Frontal cortex (tissue), 3 donors: ENCODE measurements at regions not wholly inside any gene's neighbourhood (a gene's known extent, or its start where the extent isn't known, plus 50 kb on each side); places are given as distances from the start of the nearest gene placed in this dataset.
A peak's percentile ranks its signal among the peaks of the same experiment; 100 is the strongest.

Source experiments
- DNase-seq, 2 donors: peaks; one replicate each; pipeline ENCODE4 v3.0.0; 2012; ENCODE audit warnings: low spot score in 2 of 2
- FAIRE-seq: peaks from 2 replicates; lab custom pipeline; 2012; peaks lifted over from hg19 to GRCh38; lab: Jason Lieb, UNC
- donor health status: control.
- donor health status: control.
- donor health status: control.

- DNase-seq (no peak), FAIRE-seq (no peak)
These were observed 285.7 kb upstream of the SEL1L start for GRCh38 chr14:81819344-81819743.

GRCh38 chr14:81819910-81820309 is 286.3 kb upstream of the SEL1L start:
- FAIRE-seq (no peak), DNase-seq (no peak)

GRCh38 chr14:81826081-81826480 is 292.4 kb upstream of the SEL1L start:
- no peak for DNase-seq
- no peak for FAIRE-seq

- DNase-seq (no peak), FAIRE-seq (no peak)
These were observed 295.8 kb upstream of the SEL1L start for GRCh38 chr14:81829447-81829846.

GRCh38 chr14:81831128-81831820 is 297.6 kb upstream of the SEL1L start:
- FAIRE-seq (no peak), DNase-seq (peak in 1 of 2 donors; percentile 14)

DNA sequence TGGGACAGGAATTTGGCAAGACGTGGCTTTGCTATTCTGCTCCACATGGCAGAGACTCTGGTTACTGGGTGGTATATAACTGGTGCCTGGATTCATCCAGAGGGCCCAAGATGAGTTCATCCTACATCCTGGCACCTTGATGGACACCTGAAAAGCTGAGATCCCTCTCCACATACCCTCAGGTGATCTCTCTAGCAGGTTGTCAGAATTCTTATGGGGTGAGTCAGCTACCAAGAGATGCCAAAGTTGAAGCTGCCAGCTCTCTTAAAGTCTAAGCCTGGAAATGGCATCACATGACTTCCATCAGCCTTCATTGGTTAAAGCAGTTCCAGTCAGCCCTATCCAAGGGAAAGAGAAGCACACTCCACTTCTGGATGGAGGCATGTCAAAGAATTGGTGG is 300.7 kb upstream of the SEL1L start:
- DNase-seq (no peak), FAIRE-seq (no peak)

- no peak for DNase-seq
- no peak for FAIRE-seq
These were observed 303.7 kb upstream of the SEL1L start for GRCh38 chr14:81837304-81837703.

DNA sequence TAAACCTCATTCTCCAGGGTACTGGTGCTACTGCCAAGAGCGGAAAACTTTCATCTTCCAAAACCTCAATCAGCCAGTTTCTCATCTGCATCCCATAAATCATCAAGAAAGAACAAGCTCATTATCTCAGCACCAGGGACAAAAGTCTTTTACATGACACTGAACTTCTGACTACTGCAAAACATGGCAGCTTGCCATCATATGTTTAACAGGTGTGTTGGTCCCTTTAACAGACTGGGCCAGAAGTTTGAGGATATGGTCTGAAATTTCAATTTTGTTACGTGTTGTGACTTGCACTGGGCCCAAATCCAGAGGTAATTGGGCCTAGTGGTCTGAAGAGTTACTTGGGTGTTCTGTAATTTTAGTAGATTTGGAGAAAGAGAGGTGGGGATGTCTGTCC is 305.4 kb upstream of the SEL1L start:
- no peak for FAIRE-seq
- DNase-seq, result no peak

DNA sequence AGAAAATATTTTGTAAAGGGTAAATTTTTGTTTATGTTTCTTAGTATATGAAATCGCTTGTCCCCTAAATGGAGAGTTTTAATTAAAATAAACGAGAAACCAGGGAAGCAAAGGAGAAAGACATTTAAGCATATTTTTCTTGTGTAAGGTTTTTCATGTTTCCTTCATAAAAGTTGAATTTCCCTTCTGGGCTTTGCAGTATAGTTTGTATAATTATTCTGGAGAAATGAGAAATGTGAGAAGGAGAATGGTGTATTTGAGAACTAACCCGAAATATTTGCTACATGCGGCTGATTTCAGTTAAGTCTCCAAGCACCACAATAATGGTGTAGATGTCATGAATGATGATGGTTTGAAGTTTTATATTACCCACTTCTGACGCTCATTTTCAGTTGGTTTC is 307.7 kb upstream of the SEL1L start:
- no peak for FAIRE-seq
- no peak for DNase-seq

DNA sequence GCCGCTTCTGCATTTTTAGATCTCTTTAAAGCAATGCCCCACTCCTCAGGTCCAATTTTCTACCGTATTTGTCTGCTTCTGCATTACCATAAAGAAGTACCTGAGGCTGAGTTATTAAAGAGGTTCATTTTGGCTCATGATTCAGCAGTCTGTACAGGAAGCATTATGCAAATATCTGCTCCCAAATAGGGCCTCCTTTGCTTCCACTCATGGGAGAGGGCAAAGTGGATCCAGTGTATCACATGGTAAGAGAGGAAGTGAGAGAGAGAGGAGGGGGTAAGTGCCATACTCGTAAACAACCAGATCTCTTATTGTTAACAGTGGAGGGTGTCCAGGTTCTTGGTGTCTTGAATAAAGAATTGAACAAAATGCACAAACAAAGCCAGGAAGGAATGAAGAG is 316.1 kb upstream of the SEL1L start:
- DNase-seq (no peak), FAIRE-seq (no peak)

DNA sequence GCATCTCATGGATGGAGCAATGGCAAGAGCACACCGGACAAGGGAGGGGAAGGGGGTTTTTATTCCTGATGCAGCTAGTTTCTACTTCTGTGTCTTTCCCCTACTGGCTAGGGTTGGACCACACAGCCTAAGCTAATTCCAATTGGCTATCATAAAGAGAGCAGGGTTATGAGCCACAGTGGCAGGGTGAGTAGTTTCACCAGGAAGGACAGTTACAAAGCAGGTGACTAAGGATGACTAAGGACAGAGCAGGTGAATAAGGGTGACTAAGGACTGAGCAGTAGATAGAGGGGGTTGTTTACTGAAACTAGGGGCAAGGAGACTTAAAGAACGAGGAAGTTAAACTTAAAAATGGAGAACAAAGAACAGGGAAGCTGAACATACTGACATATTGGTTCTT is 321.4 kb upstream of the SEL1L start:
- FAIRE-seq (no peak), DNase-seq (no peak)

DNA sequence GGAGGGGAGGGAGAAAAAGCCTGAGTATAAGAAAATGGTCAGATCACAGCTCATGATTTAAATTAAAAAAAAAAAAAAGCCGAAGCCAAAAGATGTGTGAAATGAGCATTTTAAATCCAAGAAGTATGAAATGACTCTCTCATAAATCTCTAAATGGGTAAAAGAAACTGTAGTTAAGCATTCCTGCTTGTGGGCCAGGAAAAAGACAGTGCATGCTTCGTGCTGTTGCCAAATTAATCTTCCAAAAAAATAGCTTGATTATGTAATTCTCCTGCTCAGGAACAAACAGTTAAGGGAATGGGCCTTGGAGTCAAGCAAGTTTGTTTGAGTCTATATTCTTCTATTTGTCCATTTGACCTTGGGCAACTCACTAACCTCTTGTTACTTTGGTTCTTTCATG is 325.4 kb upstream of the SEL1L start:
- FAIRE-seq (no peak), DNase-seq (peak in 1 of 2 donors; percentile 6)

DNA sequence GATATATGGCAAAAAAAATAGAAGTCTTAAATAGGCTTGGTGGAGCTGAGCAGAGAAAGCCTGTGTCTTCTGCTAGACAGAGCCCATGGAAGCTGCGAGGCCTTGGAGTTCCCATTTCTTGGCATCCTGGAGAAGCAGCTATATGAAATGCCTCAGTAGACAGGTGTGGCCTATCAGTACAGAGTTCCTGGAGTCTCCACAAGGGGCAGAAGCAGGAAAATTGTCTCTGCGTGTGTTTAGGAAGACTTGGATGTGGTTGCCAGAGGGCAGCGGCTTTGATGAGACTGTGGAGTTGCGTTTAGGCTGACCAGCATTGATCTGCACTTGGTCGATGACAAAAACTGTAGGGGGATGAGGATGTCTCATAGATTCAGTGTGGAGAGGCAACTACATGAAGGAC is 334.5 kb upstream of the SEL1L start:
- FAIRE-seq (no peak), DNase-seq (no peak)

DNA sequence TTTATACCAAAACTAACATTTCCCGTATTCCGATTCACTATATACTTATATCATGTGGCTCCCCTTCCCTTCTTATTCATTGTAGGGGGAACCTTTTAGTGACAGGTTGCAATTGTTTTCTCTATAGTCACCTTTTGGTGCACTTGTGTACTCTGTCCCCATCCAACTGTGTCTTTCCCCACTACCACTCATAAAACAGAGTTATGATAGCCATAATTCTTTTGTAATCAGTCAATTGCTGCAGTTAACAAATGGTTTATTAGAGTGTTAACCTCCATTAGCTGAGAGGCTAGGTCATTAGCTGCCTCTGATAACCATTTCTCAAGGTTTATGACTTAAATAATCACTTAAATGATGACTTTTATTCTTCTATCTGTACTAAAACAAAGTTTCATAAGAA is 338.1 kb upstream of the SEL1L start:
- no peak for FAIRE-seq
- no peak for DNase-seq

- no peak for FAIRE-seq
- DNase-seq, result no peak
These were observed 350.7 kb upstream of the SEL1L start for GRCh38 chr14:81884382-81884781.

DNA sequence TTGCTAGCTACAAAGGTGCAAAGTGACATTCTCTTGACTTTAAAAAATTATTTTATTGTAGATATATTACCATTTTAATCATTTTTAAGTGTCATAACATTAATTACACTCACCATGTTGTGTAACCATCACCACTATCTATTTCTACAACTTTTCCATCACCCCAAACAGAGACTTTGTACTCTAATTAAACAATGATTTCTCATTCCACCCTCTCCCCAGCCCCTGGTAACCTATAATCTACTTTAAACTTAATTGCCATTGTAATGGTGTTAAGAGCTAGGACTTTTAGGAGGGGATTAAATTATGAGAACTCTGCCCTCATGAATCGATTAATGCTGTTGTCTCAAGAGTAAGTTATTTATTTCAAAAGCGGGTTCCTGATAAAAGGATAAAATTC is 352.9 kb upstream of the SEL1L start:
- DNase-seq (no peak), FAIRE-seq (no peak)

- DNase-seq (no peak), FAIRE-seq (no peak)
These were observed 355.9 kb upstream of the SEL1L start for GRCh38 chr14:81889529-81889928.

DNA sequence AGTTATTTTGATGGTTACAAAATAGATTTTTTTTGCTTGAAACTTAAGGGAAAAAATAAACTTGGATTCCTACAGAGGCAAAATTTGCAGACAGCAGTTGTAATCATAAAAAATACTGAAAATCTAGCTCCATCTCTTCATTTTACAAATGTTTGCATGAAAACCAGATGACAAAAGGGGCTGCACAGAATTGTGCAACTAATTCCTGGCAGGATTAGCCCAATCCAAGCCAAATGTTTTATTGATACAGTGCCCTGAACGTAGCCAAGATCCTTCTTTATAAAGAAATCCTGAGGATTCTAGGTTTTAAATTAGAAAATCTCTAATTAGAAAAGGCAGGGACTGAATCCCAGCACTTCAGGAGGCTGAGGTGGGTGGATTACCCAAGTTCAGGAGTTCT is 356.4 kb upstream of the SEL1L start:
- FAIRE-seq (no peak), DNase-seq (no peak)

- FAIRE-seq, result no peak
- DNase-seq, result no peak
These were observed 369.8 kb upstream of the SEL1L start for GRCh38 chr14:81903477-81903876.

- DNase-seq (no peak), FAIRE-seq (no peak)
These were observed 393.4 kb upstream of the SEL1L start for GRCh38 chr14:81927070-81927469.

DNA sequence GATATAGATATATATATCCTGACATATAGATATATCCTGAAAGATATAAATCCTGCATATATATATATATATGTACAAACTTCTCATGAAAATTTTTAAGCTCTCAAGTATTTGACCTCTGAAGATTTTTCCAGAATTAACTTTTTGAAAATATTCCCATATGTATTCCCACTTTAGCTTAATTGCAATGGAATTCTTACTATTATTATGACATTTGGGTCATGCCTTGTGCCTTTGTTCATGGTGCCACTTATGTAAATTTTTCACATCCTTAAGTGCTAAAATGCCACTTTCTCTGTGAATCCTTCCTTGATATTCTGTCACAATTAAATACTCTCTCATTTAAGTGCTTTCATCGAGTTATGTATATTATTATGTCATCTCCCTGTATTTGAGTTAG is 398.2 kb upstream of the SEL1L start:
- DNase-seq, result no peak
- FAIRE-seq, result no peak

- no peak for DNase-seq
- no peak for FAIRE-seq
These were observed 402.7 kb upstream of the SEL1L start for GRCh38 chr14:81936348-81936747.

- DNase-seq, result no peak
- no peak for FAIRE-seq
These were observed 403.2 kb upstream of the SEL1L start for GRCh38 chr14:81936902-81937301.
